ENCODE measurements at regions not wholly inside any gene's neighbourhood (a gene's known extent, or its start where the extent isn't known, plus 50 kb on each side); places are given as distances from the start of the nearest gene placed in this dataset.
"Not testable (repeated sequence)": the region's sequence is repeated elsewhere in the genome, so short reads cannot be mapped to it uniquely, and the experiment has no call there.

DNA sequence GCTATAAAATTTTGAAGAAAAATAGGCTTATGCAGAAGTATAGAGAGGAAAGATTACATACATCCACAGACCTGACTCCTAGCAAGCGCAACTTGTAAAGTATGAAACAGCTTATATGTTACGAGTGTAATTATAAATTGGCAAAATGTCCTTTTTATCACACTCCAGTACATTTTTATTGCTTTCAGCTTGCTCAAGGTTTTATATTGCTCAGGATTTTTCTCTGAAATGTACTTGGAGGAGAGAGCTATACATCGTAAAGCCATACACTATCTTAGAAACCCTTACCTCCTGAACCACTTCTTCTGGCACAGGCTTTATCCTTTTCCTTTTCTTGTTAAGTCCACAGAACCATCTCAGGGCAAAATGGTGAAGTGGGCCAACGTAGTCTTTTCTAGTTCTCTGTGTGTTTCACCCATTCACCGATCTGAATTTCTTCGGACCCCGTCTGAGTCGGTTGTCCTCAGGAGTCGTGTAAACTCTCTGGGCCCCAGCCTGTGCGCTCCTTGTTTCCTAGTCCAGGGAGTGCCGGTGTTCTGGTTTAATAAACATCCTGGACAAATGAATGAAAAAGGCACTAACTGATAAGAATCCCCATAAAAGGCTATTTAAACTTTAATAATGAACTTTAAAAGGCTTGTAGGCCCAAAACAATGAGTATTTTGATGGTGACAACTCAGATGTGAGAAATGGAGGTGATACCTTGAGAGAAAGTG, 150.2 kb upstream of the SPATA31A3 start:
- TF ChIP-seq POLR2A (IDR thresholded peaks at IDR 0.05) = not testable (repeated sequence)
- TF ChIP-seq, protein P1, sequence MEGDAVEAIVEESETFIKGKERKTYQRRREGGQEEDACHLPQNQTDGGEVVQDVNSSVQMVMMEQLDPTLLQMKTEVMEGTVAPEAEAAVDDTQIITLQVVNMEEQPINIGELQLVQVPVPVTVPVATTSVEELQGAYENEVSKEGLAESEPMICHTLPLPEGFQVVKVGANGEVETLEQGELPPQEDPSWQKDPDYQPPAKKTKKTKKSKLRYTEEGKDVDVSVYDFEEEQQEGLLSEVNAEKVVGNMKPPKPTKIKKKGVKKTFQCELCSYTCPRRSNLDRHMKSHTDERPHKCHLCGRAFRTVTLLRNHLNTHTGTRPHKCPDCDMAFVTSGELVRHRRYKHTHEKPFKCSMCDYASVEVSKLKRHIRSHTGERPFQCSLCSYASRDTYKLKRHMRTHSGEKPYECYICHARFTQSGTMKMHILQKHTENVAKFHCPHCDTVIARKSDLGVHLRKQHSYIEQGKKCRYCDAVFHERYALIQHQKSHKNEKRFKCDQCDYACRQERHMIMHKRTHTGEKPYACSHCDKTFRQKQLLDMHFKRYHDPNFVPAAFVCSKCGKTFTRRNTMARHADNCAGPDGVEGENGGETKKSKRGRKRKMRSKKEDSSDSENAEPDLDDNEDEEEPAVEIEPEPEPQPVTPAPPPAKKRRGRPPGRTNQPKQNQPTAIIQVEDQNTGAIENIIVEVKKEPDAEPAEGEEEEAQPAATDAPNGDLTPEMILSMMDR (IDR thresholded peaks at IDR 0.05) = not testable (repeated sequence)

All from prostate gland (tissue), 2 donors.